ENCODE measurements at regions not wholly inside any gene's neighbourhood (a gene's known extent, or its start where the extent isn't known, plus 50 kb on each side); places are given as distances from the start of the nearest gene placed in this dataset.
"Not testable (repeated sequence)": the region's sequence is repeated elsewhere in the genome, so short reads cannot be mapped to it uniquely, and the experiment has no call there.

DNA sequence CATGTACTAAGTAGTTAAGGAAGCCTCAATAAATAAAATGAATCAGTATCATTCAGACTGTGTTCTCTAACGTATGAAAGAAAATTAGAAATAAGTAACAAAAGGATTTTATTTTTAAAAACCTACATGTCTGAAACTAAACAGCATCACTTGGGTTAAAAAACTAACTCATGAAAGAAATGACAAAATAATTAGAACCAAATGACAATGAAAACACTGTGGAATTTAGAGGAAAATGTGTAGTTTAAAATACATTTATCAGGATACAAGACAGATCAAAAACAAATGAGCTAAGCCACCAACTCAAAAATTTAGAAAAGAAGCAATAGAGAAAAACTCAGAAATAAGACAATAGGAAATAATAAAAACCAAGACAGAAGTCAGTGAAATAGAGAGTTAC lies 108.7 kb downstream of the TENT5C start:
- ATAC-seq (ENCODE audit: low FRiP score) = no peak
- Histone ChIP-seq H3K27ac (ENCODE audit: low read depth in 1 of 2, low read length in 2 of 2) (no peak overlapping the region), H3K27me3 (ENCODE audit: control insufficient read depth in 1 of 2, insufficient read depth in 2 of 2, low read length in 1 of 2) (no peaks in the 10 kb centered on the region), H3K36me3 (ENCODE audit: control insufficient read depth in 1 of 2, insufficient read depth in 2 of 2, low read length in 1 of 2) (no peaks in the 10 kb centered on the region), H3K4me3 (ENCODE audit: low read length in 2 of 2) (no peak overlapping the region), H3K4me1 (ENCODE audit: control insufficient read depth in 1 of 2, insufficient read depth in 2 of 2, low read length in 2 of 2) (peaks cover 0 to 1% of the 10 kb centered on the region in 2 donors), H3K9me3 (ENCODE audit: control insufficient read depth, low read length) (no peaks in the 10 kb centered on the region)
- intact Hi-C loops (cut with DNase I) = no loop called here
- 65 to 77% methylated on average over 1 of the region's 1 CpG for WGBS, 2 donors
- DNase-seq = no peak

DNA sequence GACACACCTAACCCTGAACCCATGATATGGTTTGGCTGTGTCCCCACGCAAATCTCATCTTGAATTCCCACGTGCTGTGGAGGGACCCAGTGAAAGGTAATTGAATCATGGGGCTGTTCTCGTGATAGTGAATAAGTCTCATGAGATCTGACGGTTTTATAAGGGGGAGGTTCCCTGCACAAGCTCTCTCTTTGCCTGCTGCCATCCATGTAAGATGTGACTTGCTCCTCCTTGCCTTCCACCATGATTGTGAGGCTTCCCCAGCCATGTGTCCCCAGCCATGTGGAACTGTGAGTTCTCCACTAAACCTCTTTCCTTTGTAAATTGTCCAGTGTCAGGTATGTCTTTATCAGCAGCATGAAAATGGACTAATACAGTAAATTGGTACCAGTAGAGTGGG lies 110.2 kb downstream of the TENT5C start:
- H3K4me3 ChIP-seq (ENCODE audit: low read length in 2 of 2); H3K9me3 ChIP-seq (ENCODE audit: control insufficient read depth, low read length); H3K4me1 ChIP-seq (ENCODE audit: control insufficient read depth in 1 of 2, insufficient read depth in 2 of 2, low read length in 2 of 2); intact Hi-C loops (cut with DNase I); ATAC-seq (ENCODE audit: low FRiP score); H3K27me3 ChIP-seq (ENCODE audit: control insufficient read depth in 1 of 2, insufficient read depth in 2 of 2, low read length in 1 of 2); DNase-seq; H3K36me3 ChIP-seq (ENCODE audit: control insufficient read depth in 1 of 2, insufficient read depth in 2 of 2, low read length in 1 of 2); H3K27ac ChIP-seq (ENCODE audit: low read depth in 1 of 2, low read length in 2 of 2): not testable (repeated sequence)
- WGBS, 2 donors = 87 to 88% methylated on average over 4 of the region's 4 CpGs

DNA sequence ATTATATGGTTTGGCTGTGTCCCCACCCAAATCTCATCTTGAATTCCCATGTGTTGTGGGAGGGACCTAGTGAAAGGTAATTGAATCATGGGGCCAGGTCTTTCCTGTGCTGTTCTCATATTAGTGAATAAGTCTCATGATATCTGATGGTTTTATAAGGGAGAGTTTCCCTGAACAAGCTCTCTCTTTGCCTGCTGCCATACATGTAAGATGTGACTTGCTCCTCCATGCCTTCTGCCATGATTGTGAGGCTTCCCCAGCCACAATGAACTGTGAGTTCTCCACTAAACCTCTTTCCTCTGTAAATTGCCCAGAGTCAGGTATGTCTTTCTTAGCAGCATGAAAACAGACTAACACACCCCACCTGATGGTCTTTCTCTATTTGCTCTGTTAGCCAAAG lies 112.1 kb downstream of the TENT5C start:
- DNase-seq; H3K36me3 ChIP-seq (ENCODE audit: control insufficient read depth in 1 of 2, insufficient read depth in 2 of 2, low read length in 1 of 2); ATAC-seq (ENCODE audit: low FRiP score); H3K4me1 ChIP-seq (ENCODE audit: control insufficient read depth in 1 of 2, insufficient read depth in 2 of 2, low read length in 2 of 2); intact Hi-C loops (cut with DNase I); H3K4me3 ChIP-seq (ENCODE audit: low read length in 2 of 2); H3K27ac ChIP-seq (ENCODE audit: low read depth in 1 of 2, low read length in 2 of 2); H3K27me3 ChIP-seq (ENCODE audit: control insufficient read depth in 1 of 2, insufficient read depth in 2 of 2, low read length in 1 of 2); H3K9me3 ChIP-seq (ENCODE audit: control insufficient read depth, low read length): not testable (repeated sequence)

DNA sequence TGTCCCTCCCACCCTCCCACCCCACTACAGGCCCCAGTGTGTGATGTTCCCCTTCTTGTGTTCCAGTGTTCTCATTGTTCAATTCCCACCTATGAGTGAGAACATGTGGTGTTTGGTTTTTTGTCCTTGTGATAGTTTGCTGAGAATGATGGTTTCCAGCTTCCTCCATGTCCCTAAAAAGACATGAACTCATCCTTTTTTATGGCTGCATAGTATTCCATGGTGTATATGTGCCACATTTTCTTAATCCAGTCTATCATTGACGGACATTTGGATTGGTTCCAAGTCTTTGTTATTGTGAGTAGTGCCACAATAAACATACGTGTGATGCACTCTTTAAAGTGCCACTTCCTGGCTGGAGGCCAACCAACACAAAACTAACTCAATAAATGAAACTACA lies 112.7 kb downstream of the TENT5C start:
- DNase-seq; ATAC-seq (ENCODE audit: low FRiP score); H3K4me3 ChIP-seq (ENCODE audit: low read length in 2 of 2); H3K27me3 ChIP-seq (ENCODE audit: control insufficient read depth in 1 of 2, insufficient read depth in 2 of 2, low read length in 1 of 2); H3K4me1 ChIP-seq (ENCODE audit: control insufficient read depth in 1 of 2, insufficient read depth in 2 of 2, low read length in 2 of 2); intact Hi-C loops (cut with DNase I); H3K9me3 ChIP-seq (ENCODE audit: control insufficient read depth, low read length); H3K27ac ChIP-seq (ENCODE audit: low read depth in 1 of 2, low read length in 2 of 2); H3K36me3 ChIP-seq (ENCODE audit: control insufficient read depth in 1 of 2, insufficient read depth in 2 of 2, low read length in 1 of 2): not testable (repeated sequence)
- WGBS, 2 donors = 41 to 46% methylated on average over 2 of the region's 2 CpGs

DNA sequence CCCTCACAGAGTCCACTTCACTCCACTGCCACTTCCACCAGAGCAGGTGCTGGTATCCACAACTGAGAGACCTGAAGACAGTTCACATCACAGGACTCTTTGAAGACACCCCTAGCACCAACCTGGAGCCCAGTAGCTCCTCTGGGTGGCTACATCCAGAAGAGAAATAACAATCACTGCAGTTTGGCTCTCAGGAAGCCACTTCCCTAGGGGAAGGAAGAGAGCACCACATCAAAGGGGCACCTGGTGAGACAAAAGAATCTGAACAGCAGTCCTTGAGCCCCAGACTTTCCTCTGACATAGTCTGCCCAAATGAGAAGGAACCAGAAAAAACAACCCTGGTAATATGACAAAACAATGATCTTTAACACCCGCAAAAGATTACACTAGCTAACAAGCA lies 113.2 kb downstream of the TENT5C start:
- DNase-seq (no peak), ATAC-seq (ENCODE audit: low FRiP score) (no peak)
- H3K27me3 ChIP-seq (ENCODE audit: control insufficient read depth in 1 of 2, insufficient read depth in 2 of 2, low read length in 1 of 2) = no peaks in the 10 kb centered on the region
- intact Hi-C loops (cut with DNase I) = no loop called here
- H3K36me3 ChIP-seq (ENCODE audit: control insufficient read depth in 1 of 2, insufficient read depth in 2 of 2, low read length in 1 of 2) = no peaks in the 10 kb centered on the region
- H3K27ac ChIP-seq (ENCODE audit: low read depth in 1 of 2, low read length in 2 of 2) = no peak overlapping the region
- H3K4me3 ChIP-seq (ENCODE audit: low read length in 2 of 2) = no peak overlapping the region
- 91 to 97% methylated on average over 1 of the region's 1 CpG for WGBS, 2 donors
- H3K4me1 ChIP-seq (ENCODE audit: control insufficient read depth in 1 of 2, insufficient read depth in 2 of 2, low read length in 2 of 2) = no peaks in the 10 kb centered on the region
- H3K9me3 ChIP-seq (ENCODE audit: control insufficient read depth, low read length) = peaks cover 2% of the 10 kb centered on the region

DNA sequence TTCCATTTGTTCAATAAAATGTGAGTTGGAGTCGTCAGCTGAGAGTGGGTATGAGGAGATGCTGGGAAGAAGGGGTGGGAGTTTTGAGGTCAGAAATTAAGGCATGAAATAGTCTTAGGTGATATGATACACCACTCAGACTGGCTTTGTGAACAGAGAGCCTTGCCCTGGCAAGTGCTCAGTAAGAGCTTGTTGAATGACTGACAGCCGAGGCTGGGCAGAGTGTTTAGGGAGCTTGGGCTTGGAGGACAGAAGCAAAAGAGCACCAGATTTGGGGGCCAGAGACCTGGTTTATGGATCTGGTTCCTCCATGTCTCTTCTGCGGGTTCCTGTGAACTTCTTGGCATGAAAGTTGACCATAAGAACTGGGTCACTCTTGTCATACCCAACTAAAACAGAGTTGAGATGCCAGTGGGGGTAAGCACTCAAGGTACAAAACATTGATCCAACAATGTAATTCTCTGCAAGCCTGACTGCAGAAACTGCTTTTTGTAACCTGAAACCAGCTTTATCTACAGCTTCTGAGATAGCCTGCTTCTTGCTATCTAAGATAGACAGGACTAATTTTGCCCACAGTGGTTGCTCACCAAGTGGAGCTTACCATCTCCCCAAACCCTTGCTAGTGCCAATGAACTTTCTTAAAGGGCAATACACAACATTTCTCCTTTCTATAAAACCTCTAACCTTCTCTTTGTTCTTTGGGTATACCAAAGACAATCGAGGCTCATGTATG lies 126.4 kb downstream of the TENT5C start:
- Histone ChIP-seq H3K9me3 (ENCODE audit: control insufficient read depth, low read length) (no peaks in the 10 kb centered on the region), H3K4me1 (ENCODE audit: control insufficient read depth in 1 of 2, insufficient read depth in 2 of 2, low read length in 2 of 2) (no peaks in the 10 kb centered on the region), H3K27ac (ENCODE audit: low read depth in 1 of 2, low read length in 2 of 2) (no peak overlapping the region), H3K4me3 (ENCODE audit: low read length in 2 of 2) (no peak overlapping the region), H3K36me3 (ENCODE audit: control insufficient read depth in 1 of 2, insufficient read depth in 2 of 2, low read length in 1 of 2) (no peaks in the 10 kb centered on the region), H3K27me3 (ENCODE audit: control insufficient read depth in 1 of 2, insufficient read depth in 2 of 2, low read length in 1 of 2) (peaks cover 0 to 2% of the 10 kb centered on the region in 2 donors)
- intact Hi-C loops (cut with DNase I) = no loop called here
- no peak for ATAC-seq (ENCODE audit: low FRiP score)
- WGBS, 2 donors = 86 to 91% methylated on average over 4 of the region's 4 CpGs
- no peak for DNase-seq

DNA sequence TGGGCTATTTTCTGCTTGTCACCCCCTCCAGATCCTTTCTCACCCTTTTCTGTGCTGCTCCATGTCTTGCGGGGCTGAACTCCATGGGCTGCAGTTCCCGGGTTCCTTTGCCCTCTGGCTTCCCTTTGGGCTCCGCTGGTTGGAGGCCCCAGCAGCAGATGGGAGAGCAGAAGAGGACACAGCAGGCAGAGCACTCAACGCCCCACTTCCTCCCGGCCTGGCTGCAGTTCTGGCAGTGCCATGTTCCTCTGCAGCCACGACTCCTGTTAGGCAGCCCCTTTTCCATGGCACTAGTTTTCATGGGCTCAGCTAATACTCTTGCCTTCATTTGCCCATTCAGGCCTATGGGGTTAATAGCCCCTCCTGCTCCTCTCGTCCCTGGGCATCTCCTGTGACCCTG lies 127.1 kb downstream of the TENT5C start:
- no peak overlapping the region for H3K27ac ChIP-seq (ENCODE audit: low read depth in 1 of 2, low read length in 2 of 2)
- intact Hi-C loops (cut with DNase I) = no loop called here
- DNase-seq = no peak
- ATAC-seq (ENCODE audit: low FRiP score) = no peak
- no peak overlapping the region for H3K4me3 ChIP-seq (ENCODE audit: low read length in 2 of 2)
- H3K9me3 ChIP-seq (ENCODE audit: control insufficient read depth, low read length) = no peaks in the 10 kb centered on the region
- H3K4me1 ChIP-seq (ENCODE audit: control insufficient read depth in 1 of 2, insufficient read depth in 2 of 2, low read length in 2 of 2) = no peaks in the 10 kb centered on the region
- WGBS, 2 donors = 93% methylated on average over 7 of the region's 7 CpGs
- peaks cover 0 to 2% of the 10 kb centered on the region in 2 donors for H3K27me3 ChIP-seq (ENCODE audit: control insufficient read depth in 1 of 2, insufficient read depth in 2 of 2, low read length in 1 of 2)
- no peaks in the 10 kb centered on the region for H3K36me3 ChIP-seq (ENCODE audit: control insufficient read depth in 1 of 2, insufficient read depth in 2 of 2, low read length in 1 of 2)

DNA sequence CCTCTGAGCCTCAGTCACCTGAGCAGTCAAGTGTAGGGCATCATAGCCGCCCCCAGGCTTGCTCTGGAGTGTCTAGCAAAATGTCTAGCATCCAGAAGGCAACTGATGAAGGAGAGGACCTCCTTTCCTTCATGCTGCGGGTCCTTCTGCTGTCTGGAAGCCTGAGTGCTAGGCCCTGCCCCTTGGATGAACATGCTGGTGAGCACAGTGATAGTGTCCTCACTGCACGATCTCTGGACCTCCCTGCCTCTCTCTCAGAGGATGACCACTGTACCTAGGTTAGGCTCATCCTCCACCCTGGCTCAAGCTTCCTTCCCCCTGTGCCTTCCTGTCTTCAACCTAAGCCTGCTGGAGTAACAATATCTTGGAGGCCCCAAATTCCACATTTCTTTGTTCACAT lies 128.6 kb downstream of the TENT5C start:
- ATAC-seq (ENCODE audit: low FRiP score) (peak; percentile 56), DNase-seq (no peak)
- 64 to 93% methylated on average over 3 of the region's 3 CpGs for WGBS, 2 donors
- intact Hi-C loops (cut with DNase I) = no loop called here
- Histone ChIP-seq H3K9me3 (ENCODE audit: control insufficient read depth, low read length) (no peaks in the 10 kb centered on the region), H3K4me1 (ENCODE audit: control insufficient read depth in 1 of 2, insufficient read depth in 2 of 2, low read length in 2 of 2) (no peaks in the 10 kb centered on the region), H3K27me3 (ENCODE audit: control insufficient read depth in 1 of 2, insufficient read depth in 2 of 2, low read length in 1 of 2) (peaks cover 0 to 2% of the 10 kb centered on the region in 2 donors), H3K4me3 (ENCODE audit: low read length in 2 of 2) (no peak overlapping the region), H3K36me3 (ENCODE audit: control insufficient read depth in 1 of 2, insufficient read depth in 2 of 2, low read length in 1 of 2) (no peaks in the 10 kb centered on the region), H3K27ac (ENCODE audit: low read depth in 1 of 2, low read length in 2 of 2) (no peak overlapping the region)

DNA sequence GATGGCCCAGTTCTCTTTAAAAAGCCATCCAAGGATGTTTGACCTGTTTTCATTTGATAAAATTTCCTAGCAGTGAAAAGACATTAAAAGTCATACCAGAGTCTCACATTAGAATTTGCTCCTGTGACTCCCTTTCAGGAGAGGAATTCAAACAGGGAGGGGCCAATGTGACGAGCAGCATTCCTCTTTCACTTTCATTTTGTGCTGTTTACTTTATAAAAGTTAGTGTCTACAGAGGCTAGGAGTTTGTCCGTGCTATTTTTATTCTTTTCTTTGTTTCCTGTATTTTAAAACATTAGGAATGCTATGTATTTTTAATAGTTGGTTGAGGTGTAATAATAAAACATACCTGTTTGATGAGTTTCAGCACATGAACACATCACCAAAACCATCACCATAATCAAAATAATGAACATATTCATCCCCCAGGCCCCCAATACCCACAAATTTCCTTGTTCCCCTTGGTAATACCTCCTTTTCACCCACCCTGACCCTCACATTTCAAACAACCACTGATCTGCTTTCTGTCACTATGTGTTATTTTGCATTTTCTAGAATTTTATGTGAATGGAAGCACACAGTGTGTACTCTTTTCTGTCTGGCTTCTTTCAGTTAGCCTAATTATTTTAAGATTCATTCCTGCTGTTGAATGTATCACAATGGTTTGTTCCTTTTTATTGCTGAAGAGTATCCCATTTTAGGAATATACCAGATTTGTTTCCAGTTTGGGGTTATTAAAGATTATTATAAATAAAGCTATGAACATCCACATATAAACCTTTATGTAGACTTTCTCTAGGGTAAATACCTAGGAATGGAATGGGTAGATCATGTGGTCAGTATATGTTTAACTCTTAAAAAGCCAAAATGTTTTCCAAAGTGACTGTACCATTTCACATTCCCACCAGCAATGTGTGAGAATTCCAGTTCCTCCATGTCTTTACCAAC lies 129.5 kb downstream of the TENT5C start:
- H3K9me3 ChIP-seq (ENCODE audit: control insufficient read depth, low read length) = no peaks in the 10 kb centered on the region
- no peaks in the 10 kb centered on the region for H3K4me1 ChIP-seq (ENCODE audit: control insufficient read depth in 1 of 2, insufficient read depth in 2 of 2, low read length in 2 of 2)
- H3K27ac ChIP-seq (ENCODE audit: low read depth in 1 of 2, low read length in 2 of 2) = no peak overlapping the region
- peak overlapping the region in 1 of 2 donors; percentile 79 for H3K4me3 ChIP-seq (ENCODE audit: low read length in 2 of 2)
- ATAC-seq (ENCODE audit: low FRiP score) = no peak
- 0 to 1% methylated on average over 2 of the region's 2 CpGs for WGBS, 2 donors
- no peak for DNase-seq
- intact Hi-C loops (cut with DNase I) = no loop called here
- no peaks in the 10 kb centered on the region for H3K36me3 ChIP-seq (ENCODE audit: control insufficient read depth in 1 of 2, insufficient read depth in 2 of 2, low read length in 1 of 2)
- peaks cover 0 to 2% of the 10 kb centered on the region in 2 donors for H3K27me3 ChIP-seq (ENCODE audit: control insufficient read depth in 1 of 2, insufficient read depth in 2 of 2, low read length in 1 of 2)

Data from aorta (tissue), 5 donors.